ENCODE measurements at regions not wholly inside any gene's neighbourhood (a gene's known extent, or its start where the extent isn't known, plus 50 kb on each side); places are given as distances from the start of the nearest gene placed in this dataset.

DNA sequence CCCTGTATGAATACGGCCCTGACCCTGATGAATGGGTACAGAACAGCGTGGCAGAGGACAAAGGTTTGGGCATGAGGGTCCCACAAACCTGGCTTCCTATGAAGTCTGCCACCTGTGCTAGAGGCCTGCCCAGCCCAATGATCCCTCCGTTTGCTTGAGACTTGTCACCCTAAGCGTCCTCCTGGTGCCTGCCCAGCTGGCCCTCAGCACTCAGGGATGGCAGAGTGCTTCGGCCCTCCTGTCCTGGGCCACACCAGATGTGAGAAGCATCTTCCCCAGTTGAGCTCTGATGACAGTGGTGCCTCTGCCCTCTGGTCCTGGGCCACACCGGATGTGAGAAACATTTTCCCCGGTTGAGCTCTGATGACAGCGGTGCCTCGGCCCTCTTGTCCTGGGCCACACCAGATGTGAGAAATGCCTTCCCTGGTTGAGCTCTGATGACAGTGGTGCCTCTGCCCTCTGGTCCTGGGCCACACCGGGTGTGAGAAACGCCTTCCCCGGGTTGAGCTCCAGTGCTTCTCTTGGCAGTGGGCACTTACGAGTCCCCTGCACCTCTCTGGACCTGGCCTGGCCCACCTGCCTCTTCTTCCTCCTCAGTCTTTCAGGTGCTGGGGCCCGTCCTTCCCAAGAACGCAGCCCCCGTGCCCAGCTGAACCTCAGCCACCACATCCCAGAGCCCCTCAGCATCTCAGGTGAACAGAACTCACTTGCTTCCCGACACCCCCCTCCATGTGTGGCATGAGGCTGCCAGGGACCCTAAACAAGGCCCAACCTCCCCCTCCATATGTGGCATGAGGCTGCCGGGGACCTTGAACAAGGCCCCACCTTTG is 253.1 kb upstream of the IRX1 start:
- H3K27ac ChIP-seq = no peak overlapping the region
- no peak for TF ChIP-seq ZFX (IDR thresholded peaks at IDR 0.05; ENCODE audit: borderline replicate concordance)
- TF ChIP-seq, protein P1, sequence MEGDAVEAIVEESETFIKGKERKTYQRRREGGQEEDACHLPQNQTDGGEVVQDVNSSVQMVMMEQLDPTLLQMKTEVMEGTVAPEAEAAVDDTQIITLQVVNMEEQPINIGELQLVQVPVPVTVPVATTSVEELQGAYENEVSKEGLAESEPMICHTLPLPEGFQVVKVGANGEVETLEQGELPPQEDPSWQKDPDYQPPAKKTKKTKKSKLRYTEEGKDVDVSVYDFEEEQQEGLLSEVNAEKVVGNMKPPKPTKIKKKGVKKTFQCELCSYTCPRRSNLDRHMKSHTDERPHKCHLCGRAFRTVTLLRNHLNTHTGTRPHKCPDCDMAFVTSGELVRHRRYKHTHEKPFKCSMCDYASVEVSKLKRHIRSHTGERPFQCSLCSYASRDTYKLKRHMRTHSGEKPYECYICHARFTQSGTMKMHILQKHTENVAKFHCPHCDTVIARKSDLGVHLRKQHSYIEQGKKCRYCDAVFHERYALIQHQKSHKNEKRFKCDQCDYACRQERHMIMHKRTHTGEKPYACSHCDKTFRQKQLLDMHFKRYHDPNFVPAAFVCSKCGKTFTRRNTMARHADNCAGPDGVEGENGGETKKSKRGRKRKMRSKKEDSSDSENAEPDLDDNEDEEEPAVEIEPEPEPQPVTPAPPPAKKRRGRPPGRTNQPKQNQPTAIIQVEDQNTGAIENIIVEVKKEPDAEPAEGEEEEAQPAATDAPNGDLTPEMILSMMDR (IDR thresholded peaks at IDR 0.05) = no peak

DNA sequence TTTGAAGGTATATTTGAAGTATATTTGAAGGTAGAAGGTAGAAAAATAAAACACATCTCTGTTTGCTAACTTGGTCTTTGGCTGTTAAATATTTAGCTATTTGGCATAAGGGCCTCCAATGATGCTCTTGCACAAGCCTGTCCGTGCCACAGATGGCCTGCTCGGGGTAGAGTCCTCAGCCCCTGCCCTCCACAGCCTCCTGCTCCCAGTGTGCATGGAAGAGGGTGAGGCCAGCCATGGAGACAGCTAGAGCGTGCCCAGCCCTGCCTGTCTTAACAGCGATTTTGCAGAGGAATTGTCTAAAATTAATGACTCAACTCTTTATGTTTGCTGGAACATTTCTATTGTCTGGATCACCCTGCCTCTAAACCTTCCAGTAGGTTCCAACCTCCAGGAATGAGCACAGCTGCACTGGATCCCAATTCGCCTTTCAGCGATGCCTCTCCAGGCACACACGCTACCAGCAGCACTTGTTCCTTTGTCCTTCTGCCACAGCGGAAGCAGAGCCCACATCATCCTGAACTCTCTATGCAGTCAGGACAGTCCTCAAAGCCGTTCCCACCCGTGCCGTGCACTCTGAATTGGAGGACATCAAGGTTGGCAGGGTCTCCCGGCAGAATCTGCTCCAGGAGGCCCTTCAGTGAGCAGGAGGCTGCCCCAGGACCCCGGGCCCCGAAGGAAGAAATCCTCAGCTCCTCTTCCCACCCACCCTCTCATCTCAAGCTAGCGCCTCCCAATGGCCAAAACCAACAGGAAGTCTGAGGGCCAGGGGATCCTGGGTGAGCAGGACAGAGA is 254.0 kb upstream of the IRX1 start:
- no peak overlapping the region for H3K27ac ChIP-seq
- TF ChIP-seq, protein P1 (IDR thresholded peaks at IDR 0.05) = no peak
- no peak for TF ChIP-seq ZFX (IDR thresholded peaks at IDR 0.05; ENCODE audit: borderline replicate concordance)

GRCh38 chr5:3340471-3340870 is 255.2 kb upstream of the IRX1 start:
- TF ChIP-seq ZFX (IDR thresholded peaks at IDR 0.05; ENCODE audit: borderline replicate concordance) = no peak
- TF ChIP-seq, protein P1 (IDR thresholded peaks at IDR 0.05) = no peak

GRCh38 chr5:3339798-3340115 is 255.9 kb upstream of the IRX1 start:
- no peak overlapping the region for H3K27ac ChIP-seq
- no peak for TF ChIP-seq ZFX (IDR thresholded peaks at IDR 0.05; ENCODE audit: borderline replicate concordance)
- TF ChIP-seq, protein P1 (IDR thresholded peaks at IDR 0.05) = no peak

More at GRCh38 chr5:3340471-3340870, 255.2 kb upstream of the IRX1 start:
- no peak overlapping the region for H3K27ac ChIP-seq

DNA sequence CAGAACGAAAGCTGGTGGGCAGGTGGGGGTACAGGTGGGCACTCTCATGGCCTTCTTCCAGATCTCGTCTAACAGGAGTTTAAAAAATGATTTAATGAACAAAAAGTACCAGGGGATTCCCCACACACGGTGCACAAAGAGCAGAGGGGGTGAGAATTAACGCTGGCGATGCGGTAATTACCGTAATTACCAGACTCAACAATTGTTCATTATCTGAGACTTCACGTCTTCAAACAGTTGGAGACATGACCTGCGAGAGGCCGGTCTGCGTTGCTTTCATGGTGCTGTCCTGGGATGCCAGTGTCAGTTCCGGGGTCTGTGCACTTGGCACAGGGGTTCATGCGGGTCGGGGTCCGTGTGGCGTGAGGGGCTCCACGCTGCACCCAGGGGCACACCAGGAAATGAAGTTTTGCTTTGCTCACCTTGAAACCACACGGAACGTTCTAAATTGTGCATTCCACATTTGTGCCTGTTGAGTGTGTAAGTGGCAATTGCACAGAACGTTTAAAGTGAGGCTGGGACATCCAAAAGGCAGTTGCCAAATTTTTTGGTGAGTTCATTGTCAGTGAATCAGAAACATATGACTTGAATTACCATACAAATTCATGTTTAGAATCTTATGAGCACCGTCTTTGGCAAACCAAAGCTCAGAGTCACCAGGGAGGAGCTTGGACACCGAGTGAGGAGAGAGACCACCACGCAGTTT is 256.4 kb upstream of the IRX1 start:
- TF ChIP-seq, protein P1 (IDR thresholded peaks at IDR 0.05) = no peak
- TF ChIP-seq ZFX (IDR thresholded peaks at IDR 0.05; ENCODE audit: borderline replicate concordance) = no peak
- no peak overlapping the region for H3K27ac ChIP-seq

- TF ChIP-seq ZFX (IDR thresholded peaks at IDR 0.05; ENCODE audit: borderline replicate concordance) = no peak
- TF ChIP-seq, protein P1 (IDR thresholded peaks at IDR 0.05) = no peak
- H3K27ac ChIP-seq = no peak overlapping the region
Measured at GRCh38 chr5:3337812-3338541, 257.7 kb upstream of the IRX1 start.
